ENCODE measurements at regions not wholly inside any gene's neighbourhood (a gene's known extent, or its start where the extent isn't known, plus 50 kb on each side); places are given as distances from the start of the nearest gene placed in this dataset.
"Not testable (repeated sequence)": the region's sequence is repeated elsewhere in the genome, so short reads cannot be mapped to it uniquely, and the experiment has no call there.

DNA sequence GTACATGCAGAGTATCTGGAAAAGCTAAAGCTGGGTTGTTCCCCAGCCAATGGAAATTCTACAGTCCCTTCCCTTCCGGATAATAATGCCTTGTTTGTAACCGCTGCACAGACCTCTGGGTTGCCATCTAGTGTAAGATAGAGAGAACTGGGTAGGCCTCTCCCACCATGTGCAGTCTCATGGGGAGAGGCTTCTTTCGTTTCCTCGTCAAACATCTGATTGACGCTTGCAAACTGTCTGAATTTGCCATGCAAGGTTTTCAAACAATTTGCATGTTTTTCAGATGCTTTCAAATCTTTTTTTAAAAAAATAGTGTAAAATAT lies 69.7 kb upstream of the NOTCH2NLA start:
- H3K4me2 ChIP-seq (ENCODE audit: low read length); H3K9me3 ChIP-seq (ENCODE audit: low read length); H3K9ac ChIP-seq (ENCODE audit: low read length); H3K36me3 ChIP-seq (ENCODE audit: insufficient read depth, low read length); H3K9me2 ChIP-seq (ENCODE audit: low read depth, low read length); H2AFZ ChIP-seq (ENCODE audit: low read length); H3K79me2 ChIP-seq (ENCODE audit: insufficient read depth, low read length); H3K27ac ChIP-seq (ENCODE audit: low read depth, low read length, poor library complexity, severe bottlenecking); H3F3A ChIP-seq (ENCODE audit: insufficient read depth, low read length); H3K4me1 ChIP-seq (ENCODE audit: insufficient read depth, low read length, severe bottlenecking); H3K4me3 ChIP-seq (ENCODE audit: low read depth, low read length, poor library complexity, severe bottlenecking); H4K20me1 ChIP-seq (ENCODE audit: insufficient read depth, low read length); H3K27me3 ChIP-seq (ENCODE audit: insufficient read depth, low read length): not testable (repeated sequence)

DNA sequence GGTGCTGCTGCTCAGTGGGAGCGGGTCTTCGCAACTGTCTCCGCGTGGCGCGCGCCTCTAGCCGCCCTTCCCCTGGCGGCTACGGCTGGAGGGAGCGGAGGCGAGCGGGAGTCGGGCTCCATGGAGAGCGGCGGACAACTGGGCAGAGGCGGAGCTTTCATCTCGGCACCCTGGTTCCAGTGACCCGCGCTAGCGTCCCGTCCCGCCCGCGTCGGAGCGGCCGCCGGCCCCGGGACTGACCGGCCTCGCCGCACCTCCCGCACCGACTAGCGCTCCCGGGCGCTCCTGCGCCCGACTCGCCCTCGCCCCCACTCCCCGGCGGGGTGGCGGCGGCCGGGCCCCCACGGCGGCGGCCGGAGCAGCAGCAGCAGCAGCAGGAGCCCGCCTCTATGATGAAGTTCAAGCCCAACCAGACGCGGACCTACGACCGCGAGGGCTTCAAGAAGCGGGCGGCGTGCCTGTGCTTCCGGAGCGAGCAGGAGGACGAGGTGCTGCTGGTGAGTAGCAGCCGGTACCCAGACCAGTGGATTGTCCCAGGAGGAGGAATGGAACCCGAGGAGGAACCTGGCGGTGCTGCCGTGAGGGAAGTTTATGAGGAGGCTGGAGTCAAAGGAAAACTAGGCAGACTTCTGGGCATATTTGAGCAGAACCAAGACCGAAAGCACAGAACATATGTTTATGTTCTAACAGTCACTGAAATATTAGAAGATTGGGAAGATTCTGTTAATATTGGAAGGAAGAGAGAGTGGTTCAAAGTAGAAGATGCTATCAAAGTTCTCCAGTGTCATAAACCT lies 69.2 kb upstream of the NOTCH2NLA start:
- not testable (repeated sequence) for H3K4me2 ChIP-seq (ENCODE audit: low read length); H3K9me2 ChIP-seq (ENCODE audit: low read depth, low read length); H3K27ac ChIP-seq (ENCODE audit: low read depth, low read length, poor library complexity, severe bottlenecking); H3K36me3 ChIP-seq (ENCODE audit: insufficient read depth, low read length); H3K27me3 ChIP-seq (ENCODE audit: insufficient read depth, low read length); H3K9ac ChIP-seq (ENCODE audit: low read length); H3K4me1 ChIP-seq (ENCODE audit: insufficient read depth, low read length, severe bottlenecking); H3K79me2 ChIP-seq (ENCODE audit: insufficient read depth, low read length); H3K9me3 ChIP-seq (ENCODE audit: low read length); H4K20me1 ChIP-seq (ENCODE audit: insufficient read depth, low read length); H2AFZ ChIP-seq (ENCODE audit: low read length); H3K4me3 ChIP-seq (ENCODE audit: low read depth, low read length, poor library complexity, severe bottlenecking); H3F3A ChIP-seq (ENCODE audit: insufficient read depth, low read length)

DNA sequence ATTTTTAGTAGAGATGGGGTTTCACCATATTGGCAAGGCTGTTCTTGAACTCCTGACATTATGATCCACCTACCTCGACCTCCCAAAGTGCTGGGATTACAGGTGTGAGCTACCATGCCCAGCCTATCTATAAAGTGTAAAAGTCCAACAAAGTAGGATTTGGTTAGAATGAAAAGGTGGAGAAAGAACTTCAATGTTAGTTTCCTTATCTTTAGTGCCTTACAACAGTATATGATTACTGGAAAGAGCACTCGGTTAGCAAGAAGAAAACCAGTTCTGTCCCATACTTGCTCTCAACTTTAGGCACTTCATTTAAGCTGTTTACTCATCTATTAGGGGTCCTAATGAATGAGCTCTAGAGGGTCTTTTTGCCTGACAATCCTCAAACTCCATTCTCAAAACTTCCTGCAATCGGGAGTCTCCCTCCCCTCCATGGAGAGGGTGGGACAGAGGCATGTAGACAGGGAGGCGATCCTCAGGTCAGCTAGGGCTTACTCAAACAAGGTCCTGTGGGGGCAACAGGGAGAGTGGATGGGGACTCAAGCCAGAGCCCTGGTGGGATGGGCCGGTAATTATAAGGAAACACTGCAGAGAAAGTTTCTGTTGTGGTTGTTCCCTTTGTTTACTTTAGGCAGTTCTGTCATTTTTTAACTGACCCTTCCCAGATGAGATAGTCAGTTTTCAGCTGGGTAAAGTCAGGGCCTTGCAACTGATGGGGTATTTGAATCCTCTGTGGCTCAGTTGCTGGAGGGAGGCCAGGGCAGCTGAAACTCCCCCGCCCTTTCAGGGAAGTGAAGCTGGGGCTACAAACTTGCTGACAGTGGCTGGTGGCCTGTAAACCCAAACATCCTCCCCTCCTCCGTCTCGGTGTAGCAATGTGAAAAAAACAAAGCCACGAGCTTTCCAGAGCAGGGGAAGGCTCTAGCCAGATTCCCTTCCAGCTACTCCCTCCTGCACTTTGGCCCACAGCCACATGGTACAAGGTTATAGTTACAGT lies 64.4 kb upstream of the NOTCH2NLA start:
- H3K9me2 ChIP-seq (ENCODE audit: low read depth, low read length); H3K79me2 ChIP-seq (ENCODE audit: insufficient read depth, low read length); H3K9me3 ChIP-seq (ENCODE audit: low read length); H3K36me3 ChIP-seq (ENCODE audit: insufficient read depth, low read length); H3K27ac ChIP-seq (ENCODE audit: low read depth, low read length, poor library complexity, severe bottlenecking); H3K4me1 ChIP-seq (ENCODE audit: insufficient read depth, low read length, severe bottlenecking); H2AFZ ChIP-seq (ENCODE audit: low read length); H3K27me3 ChIP-seq (ENCODE audit: insufficient read depth, low read length); H3F3A ChIP-seq (ENCODE audit: insufficient read depth, low read length); H3K9ac ChIP-seq (ENCODE audit: low read length); H4K20me1 ChIP-seq (ENCODE audit: insufficient read depth, low read length); H3K4me3 ChIP-seq (ENCODE audit: low read depth, low read length, poor library complexity, severe bottlenecking); H3K4me2 ChIP-seq (ENCODE audit: low read length): not testable (repeated sequence)

DNA sequence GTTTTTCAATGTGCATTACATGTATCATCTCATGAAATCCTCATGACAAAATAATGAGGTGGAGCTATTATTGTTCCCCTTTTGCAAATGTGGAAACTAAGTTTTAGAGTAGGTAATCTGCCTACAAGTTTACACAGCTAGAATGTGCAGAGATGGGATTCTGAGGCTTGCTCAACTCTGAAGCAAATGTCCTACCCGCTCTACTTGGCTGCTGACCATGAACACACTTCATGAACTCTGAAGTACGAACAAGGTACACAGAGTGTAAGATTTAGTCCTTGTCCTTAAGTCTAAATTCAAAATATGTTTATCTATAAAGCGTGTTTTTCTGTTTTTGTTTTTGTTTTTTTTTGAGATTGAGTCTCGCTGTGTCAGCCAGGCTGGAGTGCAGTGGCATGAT lies 63.6 kb upstream of the NOTCH2NLA start:
- not testable (repeated sequence) for H3K27me3 ChIP-seq (ENCODE audit: insufficient read depth, low read length); H3K9me3 ChIP-seq (ENCODE audit: low read length); H3K4me2 ChIP-seq (ENCODE audit: low read length); H3K9me2 ChIP-seq (ENCODE audit: low read depth, low read length); H3K4me3 ChIP-seq (ENCODE audit: low read depth, low read length, poor library complexity, severe bottlenecking); H3K4me1 ChIP-seq (ENCODE audit: insufficient read depth, low read length, severe bottlenecking); H3K9ac ChIP-seq (ENCODE audit: low read length); H3F3A ChIP-seq (ENCODE audit: insufficient read depth, low read length); H2AFZ ChIP-seq (ENCODE audit: low read length); H4K20me1 ChIP-seq (ENCODE audit: insufficient read depth, low read length); H3K36me3 ChIP-seq (ENCODE audit: insufficient read depth, low read length); H3K79me2 ChIP-seq (ENCODE audit: insufficient read depth, low read length); H3K27ac ChIP-seq (ENCODE audit: low read depth, low read length, poor library complexity, severe bottlenecking)

DNA sequence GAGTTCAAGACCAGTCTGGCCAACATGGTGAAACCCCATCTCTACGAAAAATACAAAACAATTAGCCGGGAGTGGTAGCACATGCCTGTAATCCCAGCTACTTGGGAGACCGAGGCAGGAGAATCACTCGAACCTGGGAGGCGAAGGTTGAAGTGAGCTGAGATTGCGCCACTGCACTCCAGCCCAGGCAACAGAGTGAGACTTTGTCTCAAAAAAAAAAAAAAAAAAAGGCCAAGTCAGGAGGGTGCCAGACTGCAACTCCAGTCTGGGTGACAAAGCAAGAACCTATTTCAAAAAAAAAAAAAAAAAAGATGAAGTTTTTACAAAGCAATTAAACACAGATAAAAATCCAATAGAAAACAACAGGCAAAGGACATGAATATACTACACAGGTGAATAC lies 59.1 kb upstream of the NOTCH2NLA start:
- not testable (repeated sequence) for H4K20me1 ChIP-seq (ENCODE audit: insufficient read depth, low read length); H3K4me1 ChIP-seq (ENCODE audit: insufficient read depth, low read length, severe bottlenecking); H3F3A ChIP-seq (ENCODE audit: insufficient read depth, low read length); H3K79me2 ChIP-seq (ENCODE audit: insufficient read depth, low read length); H3K27me3 ChIP-seq (ENCODE audit: insufficient read depth, low read length); H3K9me3 ChIP-seq (ENCODE audit: low read length); H2AFZ ChIP-seq (ENCODE audit: low read length); H3K4me3 ChIP-seq (ENCODE audit: low read depth, low read length, poor library complexity, severe bottlenecking); H3K4me2 ChIP-seq (ENCODE audit: low read length); H3K9ac ChIP-seq (ENCODE audit: low read length); H3K36me3 ChIP-seq (ENCODE audit: insufficient read depth, low read length); H3K9me2 ChIP-seq (ENCODE audit: low read depth, low read length); H3K27ac ChIP-seq (ENCODE audit: low read depth, low read length, poor library complexity, severe bottlenecking)

DNA sequence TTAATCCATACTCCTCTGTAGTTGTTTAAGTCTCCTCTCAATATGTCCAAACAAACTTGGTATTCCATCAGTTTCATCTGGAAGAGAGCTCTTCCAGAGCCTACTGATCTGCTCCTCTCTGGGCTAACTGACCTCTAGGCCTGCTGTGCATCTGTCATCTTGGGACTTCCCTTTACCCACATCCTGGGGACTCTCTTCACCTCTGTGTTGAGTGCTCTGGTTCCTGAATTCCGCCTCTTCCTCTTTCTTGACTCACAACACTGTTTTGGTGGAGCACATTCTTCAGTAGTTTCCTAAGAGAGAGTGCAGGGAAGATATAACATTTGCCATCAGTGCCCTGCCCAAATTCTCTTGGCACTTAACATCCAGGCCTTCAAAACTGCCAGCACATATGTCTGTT lies 55.9 kb upstream of the NOTCH2NLA start:
- H3K27ac ChIP-seq (ENCODE audit: low read depth, low read length, poor library complexity, severe bottlenecking); H3K36me3 ChIP-seq (ENCODE audit: insufficient read depth, low read length); H3K9me2 ChIP-seq (ENCODE audit: low read depth, low read length); H4K20me1 ChIP-seq (ENCODE audit: insufficient read depth, low read length); H3F3A ChIP-seq (ENCODE audit: insufficient read depth, low read length); H3K9ac ChIP-seq (ENCODE audit: low read length); H3K4me2 ChIP-seq (ENCODE audit: low read length); H2AFZ ChIP-seq (ENCODE audit: low read length); H3K4me3 ChIP-seq (ENCODE audit: low read depth, low read length, poor library complexity, severe bottlenecking); H3K79me2 ChIP-seq (ENCODE audit: insufficient read depth, low read length); H3K9me3 ChIP-seq (ENCODE audit: low read length); H3K4me1 ChIP-seq (ENCODE audit: insufficient read depth, low read length, severe bottlenecking); H3K27me3 ChIP-seq (ENCODE audit: insufficient read depth, low read length): not testable (repeated sequence)

DNA sequence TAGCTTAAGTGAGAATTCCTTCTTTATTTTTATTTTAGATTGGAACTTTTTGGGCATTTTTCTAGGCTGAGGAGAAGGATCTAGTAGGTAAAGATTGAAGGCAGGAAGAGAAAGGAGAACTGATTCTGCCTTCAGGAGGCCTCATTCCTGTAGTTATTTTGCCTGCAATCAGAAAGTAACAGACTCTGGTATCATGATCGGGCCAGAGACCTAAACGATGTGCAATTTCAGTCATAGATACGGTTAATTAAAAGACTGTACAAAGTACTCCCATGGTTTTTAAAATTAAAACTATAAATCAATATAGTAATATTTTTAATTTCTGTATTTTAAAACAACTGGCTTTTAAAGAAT lies 54.7 kb upstream of the NOTCH2NLA start:
- not testable (repeated sequence) for H3K4me1 ChIP-seq (ENCODE audit: insufficient read depth, low read length, severe bottlenecking); H3K9ac ChIP-seq (ENCODE audit: low read length); H4K20me1 ChIP-seq (ENCODE audit: insufficient read depth, low read length); H3K4me3 ChIP-seq (ENCODE audit: low read depth, low read length, poor library complexity, severe bottlenecking); H3K9me2 ChIP-seq (ENCODE audit: low read depth, low read length); H3K4me2 ChIP-seq (ENCODE audit: low read length); H2AFZ ChIP-seq (ENCODE audit: low read length); H3K36me3 ChIP-seq (ENCODE audit: insufficient read depth, low read length); H3K27ac ChIP-seq (ENCODE audit: low read depth, low read length, poor library complexity, severe bottlenecking); H3K9me3 ChIP-seq (ENCODE audit: low read length); H3K79me2 ChIP-seq (ENCODE audit: insufficient read depth, low read length); H3K27me3 ChIP-seq (ENCODE audit: insufficient read depth, low read length); H3F3A ChIP-seq (ENCODE audit: insufficient read depth, low read length)
